HepG2 (cell line): ENCODE measurements at regions not wholly inside any gene's neighbourhood (a gene's known extent, or its start where the extent isn't known, plus 50 kb on each side); places are given as distances from the start of the nearest gene placed in this dataset.
A peak's percentile ranks its signal among the peaks of the same experiment; 100 is the strongest.

Source experiments
- ATAC-seq: fragments of 200-7000 bp; cut with Tn5 transposase; 3 replicates; pipeline ENCODE4 v1.9.1; 2020; ENCODE audit warnings: mild to moderate bottlenecking, moderate library complexity
- BruUV-seq: library from RNA; stranded (reverse); fragments of 400-500 nt; replicated peaks from 2 replicates; lab custom pipeline; 2021; lab: Mats Ljungman, UMichigan
- CTCF ChIA-PET: fragments of 300-600 bp; formaldehyde crosslinking; extraction: SDS; loops from one replicate; lab custom pipeline; 2021; ENCODE audit warnings: low total read pairs, inconsistent platforms, low intra/inter-chr PET ratio; lab: Yijun Ruan, JAX
- POLR2A ChIA-PET: fragments of 350-600 bp; sonication (Branson Sonifier 250); formaldehyde crosslinking; loops from one replicate; lab custom pipeline; 2020; ENCODE audit warnings: antibody characterized with exemption, inconsistent platforms; lab: Yijun Ruan, JAX
- DNase-seq: peaks from one replicate; pipeline ENCODE4 v3.0.0-alpha.2; 2015; ENCODE audit warnings: low spot score
- FAIRE-seq: peaks from 3 replicates; lab custom pipeline; 2011; peaks lifted over from hg19 to GRCh38; lab: Jason Lieb, UNC
- H2AFZ ChIP-seq: one replicate; pipeline ENCODE4 v1.6.1; 2011; ENCODE audit warnings: low read length, inconsistent platforms
- H3K27ac ChIP-seq: fragments of 300-600 bp; 3 replicates; pipeline ENCODE4 v1.8.0; 2011; ENCODE audit warnings: mixed run types, mild to moderate bottlenecking, mixed read lengths, low read length, inconsistent platforms; ENCODE audit not compliant: insufficient read depth; ENCODE audit errors: extremely low read length
- H3K27me3 ChIP-seq, 2 experiments: fragments of 200-600 bp in 1 of 2; 2 replicates in 1 of 2; 3 replicates in 1 of 2; pipeline versions ENCODE4 v1.6.0 to v1.8.0; 2011; ENCODE audit warnings: low read length in 2 of 2, mild to moderate bottlenecking in 2 of 2, moderate library complexity in 2 of 2, inconsistent platforms in 1 of 2; ENCODE audit not compliant: insufficient read depth in 2 of 2, control insufficient read depth in 1 of 2
- H3K36me3 ChIP-seq, 2 experiments: fragments of 200-600 bp in 1 of 2; replicated peaks in 1 of 2; 2 replicates in 1 of 2; 3 replicates in 1 of 2; pipeline versions ENCODE4 v1.5.1 to v1.8.0; 2011; ENCODE audit warnings: low read length in 2 of 2, inconsistent platforms in 1 of 2; ENCODE audit not compliant: insufficient read depth in 2 of 2, control insufficient read depth in 1 of 2
- H3K4me1 ChIP-seq: 2 replicates; pipeline ENCODE4 v1.5.1; 2012; ENCODE audit warnings: low read length, inconsistent platforms; ENCODE audit not compliant: insufficient read depth
- H3K4me2 ChIP-seq: 2 replicates; pipeline ENCODE4 v1.6.0; 2011; ENCODE audit warnings: low read depth, low read length, inconsistent platforms
- H3K4me3 ChIP-seq, 3 experiments: fragments of 200-600 bp in 1 of 3; sonication (generic), shearing (Covaris generic) in 1 of 3; replicated peaks in 1 of 3; 2 replicates each; pipeline ENCODE4 v1.5.1; 2011 to 2016; ENCODE audit warnings: low read length in 3 of 3, inconsistent platforms in 2 of 3, low read depth in 2 of 3, mild to moderate bottlenecking in 2 of 3, control low read depth in 1 of 3, mixed read lengths in 1 of 3; ENCODE audit not compliant: insufficient read depth in 1 of 3
- H3K79me2 ChIP-seq: one replicate; pipeline ENCODE4 v1.6.1; 2011; ENCODE audit warnings: low read length, inconsistent platforms; ENCODE audit not compliant: insufficient read depth
- H3K9ac ChIP-seq: 2 replicates; pipeline ENCODE4 v1.6.0; 2011; ENCODE audit warnings: mild to moderate bottlenecking, low read depth, low read length, inconsistent platforms; ENCODE audit not compliant: insufficient read depth
- H3K9me3 ChIP-seq: 2 replicates; pipeline ENCODE4 v1.5.1; 2012; ENCODE audit warnings: mild to moderate bottlenecking, low read length
- H4K20me1 ChIP-seq: 2 replicates; pipeline ENCODE4 v1.6.0; 2011; ENCODE audit warnings: inconsistent platforms, mild to moderate bottlenecking, low read length, moderate library complexity; ENCODE audit not compliant: insufficient read depth
- ADNP ChIP-seq: sonication (generic); formaldehyde crosslinking; IDR thresholded peaks from 2 replicates; pipeline ENCODE4 v1.4.0; 2020; ENCODE audit warnings: missing genetic modification reagents
- CHD4 ChIP-seq: fragments of 200-600 bp; sonication (generic); IDR thresholded peaks from 2 replicates; pipeline ENCODE4 v1.7.0; 2017; ENCODE audit warnings: mild to moderate bottlenecking, low read length, borderline replicate concordance
- ESRRA ChIP-seq: sonication (generic); formaldehyde crosslinking; IDR thresholded peaks from 2 replicates; pipeline ENCODE4 v1.5.1; 2020; ENCODE audit warnings: mild to moderate bottlenecking, low read depth, missing genetic modification reagents
- FOXA3 ChIP-seq: IDR thresholded peaks from 2 replicates; pipeline ENCODE4 v1.6.1; 2016; ENCODE audit warnings: missing genetic modification reagents, missing compliant biosample characterization
- FOXK1 ChIP-seq: sonication (generic); formaldehyde crosslinking; IDR thresholded peaks from 2 replicates; pipeline ENCODE4 v1.4.0; 2020; ENCODE audit warnings: low read depth, missing genetic modification reagents, borderline replicate concordance
- HDAC2 ChIP-seq: sonication (generic); formaldehyde crosslinking; IDR thresholded peaks from 2 replicates; pipeline ENCODE4 v1.4.0; 2020; ENCODE audit warnings: missing genetic modification reagents
- HINFP ChIP-seq: sonication (generic); formaldehyde crosslinking; IDR thresholded peaks from 2 replicates; pipeline ENCODE4 v1.4.0; 2020; ENCODE audit warnings: low read depth, mild to moderate bottlenecking, missing genetic modification reagents
- HNRNPH1 ChIP-seq: fragments of 200-400 bp; formaldehyde crosslinking; optimal IDR thresholded peaks from 2 replicates; pipeline ENCODE3; 2017; ENCODE audit warnings: mild to moderate bottlenecking, low read depth, low read length
- KDM1A ChIP-seq: IDR thresholded peaks from 2 replicates; pipeline ENCODE4 v1.6.1; 2016; ENCODE audit warnings: missing compliant biosample characterization
- MATR3 ChIP-seq: sonication (generic); formaldehyde crosslinking; IDR thresholded peaks from 2 replicates; pipeline ENCODE4 v1.4.0; 2020; ENCODE audit warnings: missing genetic modification reagents
- MIXL1 ChIP-seq: IDR thresholded peaks from 2 replicates; pipeline ENCODE4 v1.6.1; 2016
- NCOA2 ChIP-seq: sonication (generic); formaldehyde crosslinking; IDR thresholded peaks from 2 replicates; pipeline ENCODE4 v1.8.0; 2022; ENCODE audit warnings: inconsistent platforms
- POGZ ChIP-seq: sonication (generic); formaldehyde crosslinking; IDR thresholded peaks from 2 replicates; pipeline ENCODE4 v1.4.0; 2020; ENCODE audit warnings: mild to moderate bottlenecking, missing genetic modification reagents
- PPARG ChIP-seq: conservative IDR thresholded peaks from 2 replicates; pipeline ENCODE4 v1.6.1; 2016; ENCODE audit warnings: missing biosample characterization, missing genetic modification reagents
- RAD21 ChIP-seq: fragments of 450-650 bp; formaldehyde crosslinking; IDR thresholded peaks from 2 replicates; pipeline ENCODE4 v1.5.0; 2020; ENCODE audit warnings: mild to moderate bottlenecking
- RCOR2 ChIP-seq: IDR thresholded peaks from 2 replicates; pipeline ENCODE4 v1.6.1; 2016; ENCODE audit warnings: missing biosample characterization, missing genetic modification reagents
- SNAPC2 ChIP-seq: sonication (generic); formaldehyde crosslinking; IDR thresholded peaks from 2 replicates; pipeline ENCODE4 v1.8.1; 2022; ENCODE audit warnings: mild to moderate bottlenecking, missing genetic modification reagents
- SOX6 ChIP-seq, 2 experiments: fragments of 450-650 bp in 1 of 2; sonication (generic) in 1 of 2; formaldehyde crosslinking in 1 of 2; IDR thresholded peaks; 2 replicates each; pipeline versions ENCODE4 v1.4.0 to v1.6.1; 2017 to 2020; ENCODE audit warnings: antibody characterized with exemption in 1 of 2, mild to moderate bottlenecking in 1 of 2, missing genetic modification reagents in 1 of 2
- THRA ChIP-seq: sonication (generic); formaldehyde crosslinking; IDR thresholded peaks from 2 replicates; pipeline ENCODE4 v1.4.0; 2020; ENCODE audit warnings: missing genetic modification reagents, borderline replicate concordance
- ZNF3 ChIP-seq: IDR thresholded peaks from 2 replicates; pipeline ENCODE4 v1.7.0; 2017; ENCODE audit warnings: inconsistent platforms
- WGBS: methylation state at CpG from one replicate; pipeline ENCODE4 v1.1.6; 2017; ENCODE audit warnings: low lambda C conversion rate; 5-methylcytosine and 5-hydroxymethylcytosine counted together
- in situ Hi-C: cut with HindIII; loops from 2 replicates; pipeline ENCODE4 v1.10.0; 2017; ENCODE audit warnings: low pct_unique_long_range_greater_than_20kb; ENCODE audit not compliant: extremely low pct_ligation_motif_present
- intact Hi-C: fragments of 100-400 bp; cut with micrococcal nuclease; formaldehyde crosslinking; loops from one replicate; pipeline ENCODE4 v1.10.0; 2022; ENCODE audit not compliant: unreplicated experiment
- TF ChIP-seq, protein P1 (sequence below): IDR thresholded peaks from 2 replicates; pipeline ENCODE4 v1.4.0; 2020; ENCODE audit warnings: mild to moderate bottlenecking, missing genetic modification reagents

DNA sequence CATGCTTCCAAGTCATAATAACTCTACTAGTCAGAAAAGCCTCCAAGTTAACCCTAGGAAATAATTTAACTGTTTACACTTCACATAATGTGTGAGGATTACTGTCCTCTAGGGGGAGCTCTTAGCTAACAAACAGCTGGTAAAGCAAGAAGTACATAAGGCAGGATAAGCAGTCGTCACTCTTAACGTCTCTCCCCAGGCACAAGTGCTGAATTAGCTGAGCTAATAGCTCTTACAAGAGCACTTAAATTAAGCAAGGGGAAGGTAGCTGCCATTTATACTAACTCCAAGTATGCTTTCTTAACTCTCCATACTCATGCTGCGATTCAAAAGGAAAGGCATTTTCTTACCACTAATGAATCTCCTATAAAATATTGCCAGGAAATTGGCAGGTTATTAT is 79.3 kb upstream of the TSPAN11 start:
- Histone ChIP-seq H3K9ac (no peak overlapping the region), H3K4me1 (no peaks in the 10 kb centered on the region), H3K4me2 (no peak overlapping the region), H3K36me3 (no peaks in the 10 kb centered on the region), H3K4me3 (no peak overlapping the region), H3K27me3 (no peaks in the 10 kb centered on the region), H3K79me2 (no peaks in the 10 kb centered on the region), H4K20me1 (no peaks in the 10 kb centered on the region), H2AFZ (no peak overlapping the region), H3K27ac (no peak overlapping the region), H3K9me3 (no peaks in the 10 kb centered on the region)
- ChIA-PET CTCF (interaction anchor here (0.9 to 2.6 kb wide), 5 partner anchors 139 to 425 kb away, joined by 3 to 24 read pairs (median 4); no protein-coding TSS in a partner anchor), POLR2A (no interaction called here)
- in situ Hi-C loops, result loop anchor here (25.0 kb wide), 1 partner anchor 1310 kb away; no protein-coding TSS in a partner anchor
- DNase-seq, result peak; percentile 66
- ATAC-seq, result peak; percentile 18; the same call in 1 of the 3 replicates
- 31% methylated on average over 3 of the region's 3 CpGs for WGBS
- no TSS peak for BruUV-seq
- intact Hi-C loops, result loop anchor here (1.0 to 10.0 kb wide), 3 partner anchors 139 to 1772 kb away; no protein-coding TSS in a partner anchor
- FAIRE-seq, result peak; percentile 64
- peak; percentile 87 for TF ChIP-seq ADNP (CRISPR knock-in tag)
- TF ChIP-seq FOXA3 (CRISPR knock-in tag), result peak; percentile 61
- TF ChIP-seq SNAPC2 (CRISPR knock-in tag), result no peak
- no peak for TF ChIP-seq NCOA2 (CRISPR knock-in tag)
- TF ChIP-seq ZNF3 (CRISPR knock-in tag), result 0 out of 2 replicates have a peak, but pooled peaks have one; percentile 37
- TF ChIP-seq CHD4, result 0 out of 2 replicates have a peak, but pooled peaks have one; percentile 24
- no peak for TF ChIP-seq HNRNPH1
- TF ChIP-seq SOX6 (IDR thresholded peaks at IDR 0.05), result no peak
- no peak for TF ChIP-seq SOX6 (CRISPR knock-in tag; IDR thresholded peaks at IDR 0.05)
- 0 out of 2 replicates have a peak, but pooled peaks have one; percentile 10 for TF ChIP-seq THRA (CRISPR knock-in tag)
- TF ChIP-seq, protein P1, sequence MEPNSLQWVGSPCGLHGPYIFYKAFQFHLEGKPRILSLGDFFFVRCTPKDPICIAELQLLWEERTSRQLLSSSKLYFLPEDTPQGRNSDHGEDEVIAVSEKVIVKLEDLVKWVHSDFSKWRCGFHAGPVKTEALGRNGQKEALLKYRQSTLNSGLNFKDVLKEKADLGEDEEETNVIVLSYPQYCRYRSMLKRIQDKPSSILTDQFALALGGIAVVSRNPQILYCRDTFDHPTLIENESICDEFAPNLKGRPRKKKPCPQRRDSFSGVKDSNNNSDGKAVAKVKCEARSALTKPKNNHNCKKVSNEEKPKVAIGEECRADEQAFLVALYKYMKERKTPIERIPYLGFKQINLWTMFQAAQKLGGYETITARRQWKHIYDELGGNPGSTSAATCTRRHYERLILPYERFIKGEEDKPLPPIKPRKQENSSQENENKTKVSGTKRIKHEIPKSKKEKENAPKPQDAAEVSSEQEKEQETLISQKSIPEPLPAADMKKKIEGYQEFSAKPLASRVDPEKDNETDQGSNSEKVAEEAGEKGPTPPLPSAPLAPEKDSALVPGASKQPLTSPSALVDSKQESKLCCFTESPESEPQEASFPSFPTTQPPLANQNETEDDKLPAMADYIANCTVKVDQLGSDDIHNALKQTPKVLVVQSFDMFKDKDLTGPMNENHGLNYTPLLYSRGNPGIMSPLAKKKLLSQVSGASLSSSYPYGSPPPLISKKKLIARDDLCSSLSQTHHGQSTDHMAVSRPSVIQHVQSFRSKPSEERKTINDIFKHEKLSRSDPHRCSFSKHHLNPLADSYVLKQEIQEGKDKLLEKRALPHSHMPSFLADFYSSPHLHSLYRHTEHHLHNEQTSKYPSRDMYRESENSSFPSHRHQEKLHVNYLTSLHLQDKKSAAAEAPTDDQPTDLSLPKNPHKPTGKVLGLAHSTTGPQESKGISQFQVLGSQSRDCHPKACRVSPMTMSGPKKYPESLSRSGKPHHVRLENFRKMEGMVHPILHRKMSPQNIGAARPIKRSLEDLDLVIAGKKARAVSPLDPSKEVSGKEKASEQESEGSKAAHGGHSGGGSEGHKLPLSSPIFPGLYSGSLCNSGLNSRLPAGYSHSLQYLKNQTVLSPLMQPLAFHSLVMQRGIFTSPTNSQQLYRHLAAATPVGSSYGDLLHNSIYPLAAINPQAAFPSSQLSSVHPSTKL, result peak; percentile 37; the same call in 1 of the 2 replicates
- peak; percentile 49; the same call in 1 of the 2 replicates for TF ChIP-seq MIXL1 (CRISPR knock-in tag)
- peak; percentile 48; the same call in 1 of the 2 replicates for TF ChIP-seq PPARG (CRISPR knock-in tag)
- no peak for TF ChIP-seq POGZ (CRISPR knock-in tag)
- peak; percentile 83 for TF ChIP-seq RAD21 (CRISPR knock-in tag)
- TF ChIP-seq FOXK1 (CRISPR knock-in tag), result peak; percentile 35; the same call in 1 of the 2 replicates
- TF ChIP-seq KDM1A (CRISPR knock-in tag), result peak; percentile 96
- TF ChIP-seq ESRRA (CRISPR knock-in tag), result no peak
- no peak for TF ChIP-seq HINFP (CRISPR knock-in tag)
- peak; percentile 88 for TF ChIP-seq RCOR2 (CRISPR knock-in tag)
- TF ChIP-seq MATR3 (CRISPR knock-in tag), result no peak
- peak; percentile 52; the same call in 1 of the 2 replicates for TF ChIP-seq HDAC2
